ENCODE measurements at regions not wholly inside any gene's neighbourhood (a gene's known extent, or its start where the extent isn't known, plus 50 kb on each side); places are given as distances from the start of the nearest gene placed in this dataset.
"Not testable (repeated sequence)": the region's sequence is repeated elsewhere in the genome, so short reads cannot be mapped to it uniquely, and the experiment has no call there.

DNA sequence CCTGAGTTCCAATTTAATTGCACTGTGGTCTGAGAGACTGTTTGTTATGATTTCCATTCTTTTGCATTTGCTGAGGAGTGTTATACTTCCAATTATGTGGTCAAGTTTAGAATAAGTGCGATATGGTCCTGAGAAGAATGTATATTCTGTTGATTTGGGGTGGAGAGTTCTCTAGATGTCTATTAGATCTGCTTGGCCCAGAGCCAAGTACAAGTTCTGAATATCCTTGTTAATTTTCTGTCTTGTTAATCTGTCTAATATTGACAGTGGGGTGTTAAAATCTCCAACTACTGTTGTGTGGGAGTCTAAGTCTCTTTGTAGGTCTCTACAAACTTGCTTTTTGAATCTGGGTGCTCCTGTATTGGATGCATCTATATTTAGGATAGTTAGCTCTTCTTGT, 146.1 kb downstream of the WNT7A start:
- TF ChIP-seq, protein P1, sequence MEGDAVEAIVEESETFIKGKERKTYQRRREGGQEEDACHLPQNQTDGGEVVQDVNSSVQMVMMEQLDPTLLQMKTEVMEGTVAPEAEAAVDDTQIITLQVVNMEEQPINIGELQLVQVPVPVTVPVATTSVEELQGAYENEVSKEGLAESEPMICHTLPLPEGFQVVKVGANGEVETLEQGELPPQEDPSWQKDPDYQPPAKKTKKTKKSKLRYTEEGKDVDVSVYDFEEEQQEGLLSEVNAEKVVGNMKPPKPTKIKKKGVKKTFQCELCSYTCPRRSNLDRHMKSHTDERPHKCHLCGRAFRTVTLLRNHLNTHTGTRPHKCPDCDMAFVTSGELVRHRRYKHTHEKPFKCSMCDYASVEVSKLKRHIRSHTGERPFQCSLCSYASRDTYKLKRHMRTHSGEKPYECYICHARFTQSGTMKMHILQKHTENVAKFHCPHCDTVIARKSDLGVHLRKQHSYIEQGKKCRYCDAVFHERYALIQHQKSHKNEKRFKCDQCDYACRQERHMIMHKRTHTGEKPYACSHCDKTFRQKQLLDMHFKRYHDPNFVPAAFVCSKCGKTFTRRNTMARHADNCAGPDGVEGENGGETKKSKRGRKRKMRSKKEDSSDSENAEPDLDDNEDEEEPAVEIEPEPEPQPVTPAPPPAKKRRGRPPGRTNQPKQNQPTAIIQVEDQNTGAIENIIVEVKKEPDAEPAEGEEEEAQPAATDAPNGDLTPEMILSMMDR (conservative IDR thresholded peaks at IDR 0.05; ENCODE audit: low read depth in 2 of 2) = not testable (repeated sequence)
- TF ChIP-seq POLR2AphosphoS5 (IDR thresholded peaks at IDR 0.05; ENCODE audit: low read depth); EZH2 (IDR thresholded peaks at IDR 0.05; ENCODE audit: low read depth, unreplicated experiment); EZH2phosphoT487 (IDR thresholded peaks at IDR 0.05; ENCODE audit: unreplicated experiment); JUNB (IDR thresholded peaks at IDR 0.05; ENCODE audit: unreplicated experiment); STAT1 (IDR thresholded peaks at IDR 0.05; ENCODE audit: unreplicated experiment); CREB1 (CRISPR knock-in tag; IDR thresholded peaks at IDR 0.05; ENCODE audit: low read depth); ZNF114 (CRISPR knock-in tag; IDR thresholded peaks at IDR 0.05); ZNF331 (CRISPR knock-in tag; IDR thresholded peaks at IDR 0.05; ENCODE audit: low read depth); NANOG (IDR thresholded peaks at IDR 0.05; ENCODE audit: borderline replicate concordance): not testable (repeated sequence)
- TF ChIP-seq, protein P2, sequence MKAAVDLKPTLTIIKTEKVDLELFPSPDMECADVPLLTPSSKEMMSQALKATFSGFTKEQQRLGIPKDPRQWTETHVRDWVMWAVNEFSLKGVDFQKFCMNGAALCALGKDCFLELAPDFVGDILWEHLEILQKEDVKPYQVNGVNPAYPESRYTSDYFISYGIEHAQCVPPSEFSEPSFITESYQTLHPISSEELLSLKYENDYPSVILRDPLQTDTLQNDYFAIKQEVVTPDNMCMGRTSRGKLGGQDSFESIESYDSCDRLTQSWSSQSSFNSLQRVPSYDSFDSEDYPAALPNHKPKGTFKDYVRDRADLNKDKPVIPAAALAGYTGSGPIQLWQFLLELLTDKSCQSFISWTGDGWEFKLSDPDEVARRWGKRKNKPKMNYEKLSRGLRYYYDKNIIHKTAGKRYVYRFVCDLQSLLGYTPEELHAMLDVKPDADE (IDR thresholded peaks at IDR 0.05) = not testable (repeated sequence)
- TF ChIP-seq, protein P3, sequence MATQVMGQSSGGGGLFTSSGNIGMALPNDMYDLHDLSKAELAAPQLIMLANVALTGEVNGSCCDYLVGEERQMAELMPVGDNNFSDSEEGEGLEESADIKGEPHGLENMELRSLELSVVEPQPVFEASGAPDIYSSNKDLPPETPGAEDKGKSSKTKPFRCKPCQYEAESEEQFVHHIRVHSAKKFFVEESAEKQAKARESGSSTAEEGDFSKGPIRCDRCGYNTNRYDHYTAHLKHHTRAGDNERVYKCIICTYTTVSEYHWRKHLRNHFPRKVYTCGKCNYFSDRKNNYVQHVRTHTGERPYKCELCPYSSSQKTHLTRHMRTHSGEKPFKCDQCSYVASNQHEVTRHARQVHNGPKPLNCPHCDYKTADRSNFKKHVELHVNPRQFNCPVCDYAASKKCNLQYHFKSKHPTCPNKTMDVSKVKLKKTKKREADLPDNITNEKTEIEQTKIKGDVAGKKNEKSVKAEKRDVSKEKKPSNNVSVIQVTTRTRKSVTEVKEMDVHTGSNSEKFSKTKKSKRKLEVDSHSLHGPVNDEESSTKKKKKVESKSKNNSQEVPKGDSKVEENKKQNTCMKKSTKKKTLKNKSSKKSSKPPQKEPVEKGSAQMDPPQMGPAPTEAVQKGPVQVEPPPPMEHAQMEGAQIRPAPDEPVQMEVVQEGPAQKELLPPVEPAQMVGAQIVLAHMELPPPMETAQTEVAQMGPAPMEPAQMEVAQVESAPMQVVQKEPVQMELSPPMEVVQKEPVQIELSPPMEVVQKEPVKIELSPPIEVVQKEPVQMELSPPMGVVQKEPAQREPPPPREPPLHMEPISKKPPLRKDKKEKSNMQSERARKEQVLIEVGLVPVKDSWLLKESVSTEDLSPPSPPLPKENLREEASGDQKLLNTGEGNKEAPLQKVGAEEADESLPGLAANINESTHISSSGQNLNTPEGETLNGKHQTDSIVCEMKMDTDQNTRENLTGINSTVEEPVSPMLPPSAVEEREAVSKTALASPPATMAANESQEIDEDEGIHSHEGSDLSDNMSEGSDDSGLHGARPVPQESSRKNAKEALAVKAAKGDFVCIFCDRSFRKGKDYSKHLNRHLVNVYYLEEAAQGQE (IDR thresholded peaks at IDR 0.05; ENCODE audit: unreplicated experiment) = not testable (repeated sequence)
- TF ChIP-seq, protein P4, sequence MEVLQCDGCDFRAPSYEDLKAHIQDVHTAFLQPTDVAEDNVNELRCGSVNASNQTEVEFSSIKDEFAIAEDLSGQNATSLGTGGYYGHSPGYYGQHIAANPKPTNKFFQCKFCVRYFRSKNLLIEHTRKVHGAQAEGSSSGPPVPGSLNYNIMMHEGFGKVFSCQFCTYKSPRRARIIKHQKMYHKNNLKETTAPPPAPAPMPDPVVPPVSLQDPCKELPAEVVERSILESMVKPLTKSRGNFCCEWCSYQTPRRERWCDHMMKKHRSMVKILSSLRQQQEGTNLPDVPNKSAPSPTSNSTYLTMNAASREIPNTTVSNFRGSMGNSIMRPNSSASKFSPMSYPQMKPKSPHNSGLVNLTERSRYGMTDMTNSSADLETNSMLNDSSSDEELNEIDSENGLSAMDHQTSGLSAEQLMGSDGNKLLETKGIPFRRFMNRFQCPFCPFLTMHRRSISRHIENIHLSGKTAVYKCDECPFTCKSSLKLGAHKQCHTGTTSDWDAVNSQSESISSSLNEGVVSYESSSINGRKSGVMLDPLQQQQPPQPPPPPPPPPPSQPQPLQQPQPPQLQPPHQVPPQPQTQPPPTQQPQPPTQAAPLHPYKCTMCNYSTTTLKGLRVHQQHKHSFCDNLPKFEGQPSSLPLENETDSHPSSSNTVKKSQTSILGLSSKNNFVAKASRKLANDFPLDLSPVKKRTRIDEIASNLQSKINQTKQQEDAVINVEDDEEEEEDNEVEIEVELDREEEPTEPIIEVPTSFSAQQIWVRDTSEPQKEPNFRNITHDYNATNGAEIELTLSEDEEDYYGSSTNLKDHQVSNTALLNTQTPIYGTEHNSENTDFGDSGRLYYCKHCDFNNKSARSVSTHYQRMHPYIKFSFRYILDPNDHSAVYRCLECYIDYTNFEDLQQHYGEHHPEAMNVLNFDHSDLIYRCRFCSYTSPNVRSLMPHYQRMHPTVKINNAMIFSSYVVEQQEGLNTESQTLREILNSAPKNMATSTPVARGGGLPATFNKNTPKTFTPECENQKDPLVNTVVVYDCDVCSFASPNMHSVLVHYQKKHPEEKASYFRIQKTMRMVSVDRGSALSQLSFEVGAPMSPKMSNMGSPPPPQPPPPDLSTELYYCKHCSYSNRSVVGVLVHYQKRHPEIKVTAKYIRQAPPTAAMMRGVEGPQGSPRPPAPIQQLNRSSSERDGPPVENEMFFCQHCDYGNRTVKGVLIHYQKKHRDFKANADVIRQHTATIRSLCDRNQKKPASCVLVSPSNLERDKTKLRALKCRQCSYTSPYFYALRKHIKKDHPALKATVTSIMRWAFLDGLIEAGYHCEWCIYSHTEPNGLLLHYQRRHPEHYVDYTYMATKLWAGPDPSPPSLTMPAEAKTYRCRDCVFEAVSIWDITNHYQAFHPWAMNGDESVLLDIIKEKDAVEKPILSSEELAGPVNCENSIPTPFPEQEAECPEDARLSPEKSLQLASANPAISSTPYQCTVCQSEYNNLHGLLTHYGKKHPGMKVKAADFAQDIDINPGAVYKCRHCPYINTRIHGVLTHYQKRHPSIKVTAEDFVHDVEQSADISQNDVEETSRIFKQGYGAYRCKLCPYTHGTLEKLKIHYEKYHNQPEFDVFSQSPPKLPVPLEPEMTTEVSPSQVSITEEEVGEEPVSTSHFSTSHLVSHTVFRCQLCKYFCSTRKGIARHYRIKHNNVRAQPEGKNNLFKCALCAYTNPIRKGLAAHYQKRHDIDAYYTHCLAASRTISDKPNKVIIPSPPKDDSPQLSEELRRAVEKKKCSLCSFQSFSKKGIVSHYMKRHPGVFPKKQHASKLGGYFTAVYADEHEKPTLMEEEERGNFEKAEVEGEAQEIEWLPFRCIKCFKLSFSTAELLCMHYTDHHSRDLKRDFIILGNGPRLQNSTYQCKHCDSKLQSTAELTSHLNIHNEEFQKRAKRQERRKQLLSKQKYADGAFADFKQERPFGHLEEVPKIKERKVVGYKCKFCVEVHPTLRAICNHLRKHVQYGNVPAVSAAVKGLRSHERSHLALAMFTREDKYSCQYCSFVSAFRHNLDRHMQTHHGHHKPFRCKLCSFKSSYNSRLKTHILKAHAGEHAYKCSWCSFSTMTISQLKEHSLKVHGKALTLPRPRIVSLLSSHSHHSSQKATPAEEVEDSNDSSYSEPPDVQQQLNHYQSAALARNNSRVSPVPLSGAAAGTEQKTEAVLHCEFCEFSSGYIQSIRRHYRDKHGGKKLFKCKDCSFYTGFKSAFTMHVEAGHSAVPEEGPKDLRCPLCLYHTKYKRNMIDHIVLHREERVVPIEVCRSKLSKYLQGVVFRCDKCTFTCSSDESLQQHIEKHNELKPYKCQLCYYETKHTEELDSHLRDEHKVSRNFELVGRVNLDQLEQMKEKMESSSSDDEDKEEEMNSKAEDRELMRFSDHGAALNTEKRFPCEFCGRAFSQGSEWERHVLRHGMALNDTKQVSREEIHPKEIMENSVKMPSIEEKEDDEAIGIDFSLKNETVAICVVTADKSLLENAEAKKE (CRISPR knock-in tag; IDR thresholded peaks at IDR 0.05) = not testable (repeated sequence)

All from GM23338 (cell line).